SK-N-SH (cell line): ENCODE measurements at regions not wholly inside any gene's neighbourhood (a gene's known extent, or its start where the extent isn't known, plus 50 kb on each side); places are given as distances from the start of the nearest gene placed in this dataset.

Source experiments
- CTCF ChIA-PET: fragments of 300-600, 350-600 bp; formaldehyde crosslinking; extraction: SDS; loops from one replicate; lab custom pipeline; 2021; lab: Yijun Ruan, JAX
- POLR2A ChIA-PET: fragments of 350-600 bp; sonication (Branson Sonifier 250); formaldehyde crosslinking; extraction: SDS; loops from one replicate; lab custom pipeline; 2020; ENCODE audit warnings: antibody characterized with exemption, inconsistent platforms; lab: Yijun Ruan, JAX
- DNase-seq: peaks from one replicate; pipeline ENCODE4 v3.0.0; 2012
- H2AFZ ChIP-seq: fragments of 200-600 bp; sonication (generic); 2 replicates; pipeline ENCODE4 v1.8.1; 2016; ENCODE audit warnings: antibody characterized with exemption, mild to moderate bottlenecking, low read depth
- H3F3A ChIP-seq: fragments of 200-600 bp; sonication (generic); replicated peaks from 2 replicates; pipeline ENCODE3; 2016; ENCODE audit warnings: antibody characterized with exemption, mild to moderate bottlenecking; ENCODE audit not compliant: insufficient read depth
- H3K27ac ChIP-seq, 2 experiments: fragments of 200-500 bp in 1 of 2; fragments of 200-600 bp in 1 of 2; sonication (Bioruptor generic) in 1 of 2; sonication (generic), shearing (Covaris generic) in 1 of 2; 2 replicates each; pipeline versions ENCODE4 v1.5.1 to v1.6.1; 2014 to 2016; ENCODE audit warnings: low read depth in 2 of 2, inconsistent platforms in 1 of 2, low read length in 1 of 2, mild to moderate bottlenecking in 1 of 2, mixed read lengths in 1 of 2
- H3K27me3 ChIP-seq: fragments of 200-600 bp; sonication (generic), shearing (Covaris generic); 2 replicates; pipeline ENCODE4 v1.6.1; 2016; ENCODE audit warnings: mixed run types; ENCODE audit not compliant: insufficient read depth
- H3K36me3 ChIP-seq, 2 experiments: fragments of 200-500 bp in 1 of 2; fragments of 200-600 bp in 1 of 2; sonication (Bioruptor generic) in 1 of 2; sonication (generic) in 1 of 2; replicated peaks in 1 of 2; 2 replicates each; pipeline versions ENCODE3 to v1.5.1; 2014 to 2016; ENCODE audit warnings: low read length in 1 of 2, mild to moderate bottlenecking in 1 of 2; ENCODE audit not compliant: insufficient read depth in 2 of 2, control insufficient read depth in 1 of 2
- H3K4me1 ChIP-seq, 2 experiments: fragments of 200-500 bp in 1 of 2; fragments of 200-600 bp in 1 of 2; sonication (Bioruptor generic) in 1 of 2; sonication (generic), shearing (Covaris generic) in 1 of 2; 2 replicates each; pipeline versions ENCODE4 v1.5.1 to v1.6.1; 2014 to 2016; ENCODE audit warnings: low read depth in 1 of 2, low read length in 1 of 2, mixed run types in 1 of 2; ENCODE audit not compliant: insufficient read depth in 2 of 2, control insufficient read depth in 1 of 2
- H3K4me2 ChIP-seq: fragments of 200-600 bp; sonication (generic), shearing (Covaris generic); 2 replicates; pipeline ENCODE4 v1.6.1; 2017; ENCODE audit warnings: mixed run types
- H3K4me3 ChIP-seq, 2 experiments: fragments of 200-500 bp in 1 of 2; fragments of 200-600 bp in 1 of 2; sonication (Bioruptor generic) in 1 of 2; sonication (generic), shearing (Covaris generic) in 1 of 2; 2 replicates each; pipeline versions ENCODE4 v1.5.1 to v1.8.1; 2014 to 2016; ENCODE audit warnings: low read depth in 2 of 2, inconsistent platforms in 1 of 2, low read length in 1 of 2, mild to moderate bottlenecking in 1 of 2, mixed read lengths in 1 of 2, moderate library complexity in 1 of 2
- H3K79me2 ChIP-seq: fragments of 200-600 bp; sonication (generic); 2 replicates; pipeline ENCODE4 v1.8.1; 2017; ENCODE audit warnings: mild to moderate bottlenecking; ENCODE audit not compliant: insufficient read depth
- H3K9ac ChIP-seq: fragments of 200-600 bp; sonication (generic); 2 replicates; pipeline ENCODE4 v1.6.1; 2017; ENCODE audit warnings: mixed run types
- H3K9me2 ChIP-seq: fragments of 200-600 bp; sonication (generic); 2 replicates; pipeline ENCODE4 v1.6.1; 2017; ENCODE audit warnings: mixed run types
- H3K9me3 ChIP-seq: fragments of 200-600 bp; sonication (generic); 2 replicates; pipeline ENCODE4 v1.6.1; 2017; ENCODE audit warnings: mixed run types, mild to moderate bottlenecking, moderate library complexity
- H4K20me1 ChIP-seq: fragments of 200-600 bp; sonication (generic); 2 replicates; pipeline ENCODE4 v1.6.1; 2017; ENCODE audit warnings: mild to moderate bottlenecking, mixed run types; ENCODE audit not compliant: insufficient read depth
- CHD2 ChIP-seq: fragments of 150-350 bp; IDR thresholded peaks from 2 replicates; pipeline ENCODE4 v1.6.1; 2018; ENCODE audit warnings: low read length; ENCODE audit not compliant: partially characterized antibody
- CTCF ChIP-seq: fragments of 200-600 bp; sonication (generic); IDR thresholded peaks from 2 replicates; pipeline ENCODE4 v1.6.1; 2017; ENCODE audit warnings: antibody characterized with exemption, mild to moderate bottlenecking, moderate library complexity
- ELF1 ChIP-seq: IDR thresholded peaks from 2 replicates; pipeline ENCODE4 v1.4.0; 2012
- FOSL2 ChIP-seq: IDR thresholded peaks from 2 replicates; pipeline ENCODE4 v1.4.0; 2012; ENCODE audit warnings: low read depth, mild to moderate bottlenecking, moderate library complexity, borderline replicate concordance
- FOXJ3 ChIP-seq: sonication (generic); formaldehyde crosslinking; IDR thresholded peaks from 2 replicates; pipeline ENCODE4 v1.5.1; 2020; ENCODE audit warnings: mild to moderate bottlenecking, missing genetic modification reagents
- FOXM1 ChIP-seq: IDR thresholded peaks from 2 replicates; pipeline ENCODE4 v1.4.0; 2012; ENCODE audit warnings: low read depth, mild to moderate bottlenecking
- GATA2 ChIP-seq: sonication (generic); formaldehyde crosslinking; IDR thresholded peaks from 2 replicates; pipeline ENCODE4 v1.5.0; 2020; ENCODE audit warnings: mild to moderate bottlenecking, missing genetic modification reagents
- JUND ChIP-seq: IDR thresholded peaks from 2 replicates; pipeline ENCODE4 v1.4.0; 2012
- MAX ChIP-seq: IDR thresholded peaks from 2 replicates; pipeline ENCODE4 v1.4.0; 2012; ENCODE audit warnings: low read depth
- MXI1 ChIP-seq: IDR thresholded peaks from 2 replicates; pipeline ENCODE4 v1.6.1; 2012; ENCODE audit warnings: mild to moderate bottlenecking, low read depth, low read length, improper control_type of control experiment
- NFIC ChIP-seq: IDR thresholded peaks from 2 replicates; pipeline ENCODE4 v1.4.0; 2012; ENCODE audit warnings: borderline replicate concordance
- NRF1 ChIP-seq: IDR thresholded peaks from 2 replicates; pipeline ENCODE4 v1.6.1; 2012; ENCODE audit warnings: low read depth, mild to moderate bottlenecking, low read length
- PBX3 ChIP-seq: IDR thresholded peaks from 2 replicates; pipeline ENCODE4; 2012
- RAD21 ChIP-seq: IDR thresholded peaks from 2 replicates; pipeline ENCODE4 v1.6.1; 2012; ENCODE audit warnings: mild to moderate bottlenecking, low read length
- REST ChIP-seq: IDR thresholded peaks from 2 replicates; pipeline ENCODE4 v1.6.1; 2012; ENCODE audit warnings: mild to moderate bottlenecking, low read depth, low read length, moderate library complexity
- SIN3A ChIP-seq: IDR thresholded peaks from 2 replicates; pipeline ENCODE4 v1.6.1; 2012; ENCODE audit warnings: low read depth, mild to moderate bottlenecking, low read length, moderate library complexity, borderline replicate concordance
- TAF1 ChIP-seq: IDR thresholded peaks from 2 replicates; pipeline ENCODE4 v1.6.1; 2012; ENCODE audit warnings: low read depth, mild to moderate bottlenecking, low read length, moderate library complexity, borderline replicate concordance
- USF1 ChIP-seq: IDR thresholded peaks from 2 replicates; pipeline ENCODE4 v1.4.0; 2012; ENCODE audit warnings: low read depth, borderline replicate concordance
- USF2 ChIP-seq: fragments of 150-350 bp; IDR thresholded peaks from 2 replicates; pipeline ENCODE4 v1.6.1; 2017; ENCODE audit warnings: antibody characterized with exemption, low read length, low read depth, borderline replicate concordance
- YY1 ChIP-seq: IDR thresholded peaks from 2 replicates; pipeline ENCODE4 v1.4.0; 2012; ENCODE audit warnings: low read depth, mild to moderate bottlenecking
- WGBS: methylation state at CpG from one replicate; pipeline ENCODE4 v1.1.6; 2017; ENCODE audit warnings: low lambda C conversion rate; 5-methylcytosine and 5-hydroxymethylcytosine counted together

- Histone ChIP-seq H3K27me3 (no peaks in the 10 kb centered on the region), H3K27ac (no peak overlapping the region), H3K36me3 (no peaks in the 10 kb centered on the region), H3F3A (no peaks in the 10 kb centered on the region), H3K4me2 (no peak overlapping the region), H3K79me2 (no peaks in the 10 kb centered on the region), H3K4me1 (no peaks in the 10 kb centered on the region), H3K9me3 (no peaks in the 10 kb centered on the region), H3K9me2 (no peaks in the 10 kb centered on the region), H3K9ac (no peak overlapping the region), H4K20me1 (no peaks in the 10 kb centered on the region), H3K4me3 (no peak overlapping the region), H2AFZ (0 out of 2 replicates have a peak overlapping the region, but pooled peaks have one; percentile 18)
- TF ChIP-seq GATA2 = no peak
- TF ChIP-seq MXI1 = no peak
- TF ChIP-seq USF2 = no peak
- TF ChIP-seq CHD2 = no peak
- no peak for TF ChIP-seq REST
- no peak for TF ChIP-seq FOSL2
- no peak for TF ChIP-seq NFIC
- no peak for TF ChIP-seq RAD21
- DNase-seq = no peak
- POLR2A ChIA-PET = no interaction called here
- WGBS = 76% methylated on average over 2 of the region's 2 CpGs
- CTCF ChIA-PET = no interaction called here
Measured at GRCh38 chr3:29026286-29026685, 254.6 kb upstream of the RBMS3 start.

- H3K4me2 ChIP-seq = no peak overlapping the region
- no peaks in the 10 kb centered on the region for H3K4me1 ChIP-seq
- no peaks in the 10 kb centered on the region for H3K27me3 ChIP-seq
- WGBS = 82% methylated on average over 3 of the region's 3 CpGs
- CTCF ChIA-PET = no interaction called here
- H3K36me3 ChIP-seq = no peaks in the 10 kb centered on the region
- DNase-seq = no peak
- no peak for TF ChIP-seq FOXM1
- TF ChIP-seq NRF1 = no peak
- no peak for TF ChIP-seq CTCF
- TF ChIP-seq NFIC = no peak
- TF ChIP-seq SIN3A = no peak
- TF ChIP-seq USF2 = no peak
- no peak for TF ChIP-seq YY1
- no peak for TF ChIP-seq FOXJ3 (CRISPR knock-in tag)
- no peak for TF ChIP-seq ELF1
- no peak for TF ChIP-seq PBX3
- no peak for TF ChIP-seq JUND
- no peak for TF ChIP-seq TAF1
- TF ChIP-seq USF1 = no peak
- no peak for TF ChIP-seq MAX
- TF ChIP-seq MXI1 = no peak
- POLR2A ChIA-PET = no interaction called here
- no peaks in the 10 kb centered on the region for H3K9me3 ChIP-seq
- H4K20me1 ChIP-seq = no peaks in the 10 kb centered on the region
- no peaks in the 10 kb centered on the region for H3K79me2 ChIP-seq
- no peak overlapping the region for H3K4me3 ChIP-seq
- no peak overlapping the region for H3K9ac ChIP-seq
- H3F3A ChIP-seq = no peaks in the 10 kb centered on the region
- no peaks in the 10 kb centered on the region for H3K9me2 ChIP-seq
- H3K27ac ChIP-seq = no peak overlapping the region
- H2AFZ ChIP-seq = no peak overlapping the region
Measured at GRCh38 chr3:29026959-29027358, 253.9 kb upstream of the RBMS3 start.
